ENCODE measurements at regions not wholly inside any gene's neighbourhood (a gene's known extent, or its start where the extent isn't known, plus 50 kb on each side); places are given as distances from the start of the nearest gene placed in this dataset.

- intact Hi-C loops (cut with DNase I): no loop called here
- no peaks in the 10 kb centered on the region for H3K27me3 ChIP-seq
- H3K4me1 ChIP-seq: peaks cover 0 to 6% (median 0%) of the 10 kb centered on the region in 12 donors
- peaks cover 0 to 6% (median 0%) of the 10 kb centered on the region in 12 donors for H3K9me3 ChIP-seq
- no peak overlapping the region for H3K27ac ChIP-seq
- ATAC-seq (peak in 1 of 4 donors; percentile 13), DNase-seq (peak in 1 of 5 donors; percentile 9)
- H3K36me3 ChIP-seq: no peaks in the 10 kb centered on the region
- no peak overlapping the region for H3K4me3 ChIP-seq
- WGBS, 4 donors: 87 to 98% (median 93%) methylated on average over 18 of the region's 18 CpGs
- no peak for TF ChIP-seq CTCF (IDR thresholded peaks at IDR 0.05)
- no peak for TF ChIP-seq POLR2A (IDR thresholded peaks at IDR 0.05)
These were observed 119.1 kb downstream of the NDUFA10 start for GRCh38 chr2:239905884-239906654.

DNA sequence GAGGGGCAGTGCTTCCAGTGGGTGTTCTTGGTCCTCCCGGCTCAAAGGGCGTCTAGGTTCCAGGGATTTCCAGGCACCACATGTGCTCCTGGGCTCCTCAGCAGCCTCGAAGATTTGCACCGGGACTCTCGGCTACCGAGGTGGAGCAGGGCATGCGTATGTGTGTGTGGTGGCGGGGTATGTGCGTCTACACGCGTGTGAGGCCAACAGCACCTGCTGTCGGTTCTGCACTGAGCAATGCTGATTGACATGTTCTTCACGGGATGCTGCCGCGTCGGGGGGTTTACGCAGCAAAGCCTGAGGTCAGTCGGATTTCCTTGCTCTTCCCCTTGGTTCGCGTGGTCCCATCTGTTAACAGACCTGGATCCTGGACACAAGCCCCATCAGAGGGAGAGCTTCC lies 119.8 kb downstream of the NDUFA10 start:
- TF ChIP-seq CTCF (IDR thresholded peaks at IDR 0.05) (no peak), POLR2A (IDR thresholded peaks at IDR 0.05) (no peak)
- ATAC-seq: no peak

DNA sequence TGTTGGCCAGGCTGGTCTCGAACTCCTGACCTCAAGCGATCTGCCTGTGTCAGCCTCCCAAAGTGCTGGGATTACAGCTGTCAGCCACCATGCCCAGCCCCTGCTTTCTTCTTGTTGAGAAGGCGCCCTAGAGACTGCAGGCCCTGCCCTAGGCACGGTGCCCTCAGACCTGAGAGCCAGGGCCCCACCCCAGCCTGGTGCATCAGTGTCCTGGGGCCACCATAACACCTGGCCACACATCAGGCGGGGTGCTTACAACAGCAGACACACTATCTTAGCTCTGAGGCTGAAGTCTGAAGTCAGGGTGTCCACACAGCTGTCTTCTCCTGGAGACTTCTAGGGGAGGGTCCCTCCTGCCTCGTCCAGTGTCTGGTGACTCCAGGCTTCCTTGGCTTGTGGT lies 120.6 kb downstream of the NDUFA10 start:
- intact Hi-C loops (cut with DNase I): no loop called here
- Histone ChIP-seq H3K36me3 (no peaks in the 10 kb centered on the region), H3K4me3 (no peak overlapping the region), H3K27ac (no peak overlapping the region), H3K4me1 (no peaks in the 10 kb centered on the region), H3K9me3 (peaks cover 0 to 6% (median 0%) of the 10 kb centered on the region in 12 donors), H3K27me3 (peaks cover 0 to 3% (median 0%) of the 10 kb centered on the region in 9 donors)
- 93 to 98% (median 94%) methylated on average over 6 of the region's 6 CpGs for WGBS, 4 donors
- TF ChIP-seq CTCF (IDR thresholded peaks at IDR 0.05) (no peak), POLR2A (IDR thresholded peaks at IDR 0.05) (no peak)
- DNase-seq: peak in 2 of 5 donors; percentile 14 to 59
- peak in 1 of 4 donors; percentile 27 for ATAC-seq

More for the DNA sequence above, 119.8 kb downstream of the NDUFA10 start:
- no peaks in the 10 kb centered on the region for H3K27me3 ChIP-seq
- H3K9me3 ChIP-seq: peaks cover 0 to 6% (median 0%) of the 10 kb centered on the region in 12 donors
- no peaks in the 10 kb centered on the region for H3K4me1 ChIP-seq
- intact Hi-C loops (cut with DNase I): no loop called here
- no peak overlapping the region for H3K27ac ChIP-seq
- no peak overlapping the region for H3K4me3 ChIP-seq
- WGBS, 4 donors: 88 to 96% (median 92%) methylated on average over 18 to 20 of the region's 20 CpGs
- H3K36me3 ChIP-seq: no peaks in the 10 kb centered on the region
- peak in 2 of 5 donors; percentile 3 to 21 for DNase-seq

GRCh38 chr2:239903803-239904202 lies 121.3 kb downstream of the NDUFA10 start:
- peak in 1 of 5 donors; percentile 3 for DNase-seq
- 84 to 93% (median 88%) methylated on average over 4 to 6 of the region's 6 CpGs for WGBS, 4 donors
- no peak for ATAC-seq
- Histone ChIP-seq H3K9me3 (peaks cover 0 to 6% (median 0%) of the 10 kb centered on the region in 12 donors), H3K36me3 (no peaks in the 10 kb centered on the region), H3K27ac (no peak overlapping the region), H3K27me3 (peaks cover 0 to 3% (median 0%) of the 10 kb centered on the region in 9 donors), H3K4me1 (no peaks in the 10 kb centered on the region), H3K4me3 (no peak overlapping the region)
- no peak for TF ChIP-seq CTCF (IDR thresholded peaks at IDR 0.05)
- no peak for TF ChIP-seq POLR2A (IDR thresholded peaks at IDR 0.05)
- intact Hi-C loops (cut with DNase I): no loop called here
